Ishikawa (cell line): ENCODE measurements at regions not wholly inside any gene's neighbourhood (a gene's known extent, or its start where the extent isn't known, plus 50 kb on each side); places are given as distances from the start of the nearest gene placed in this dataset.

ENCODE experiments used
- CEBPB ChIP-seq: IDR thresholded peaks from 2 replicates; pipeline ENCODE4 v1.6.1; 2012
- CREB1 ChIP-seq: IDR thresholded peaks from 2 replicates; pipeline ENCODE4 v1.6.1; 2012; ENCODE audit warnings: low read depth
- EGR1 ChIP-seq: IDR thresholded peaks from 2 replicates; pipeline ENCODE4 v1.6.1; 2012
- EP300 ChIP-seq: IDR thresholded peaks from 2 replicates; pipeline ENCODE4 v1.6.1; 2012; ENCODE audit warnings: borderline replicate concordance
- FOXM1 ChIP-seq: IDR thresholded peaks from 2 replicates; pipeline ENCODE4 v1.6.1; 2012; ENCODE audit warnings: low read depth, borderline replicate concordance
- NFIC ChIP-seq: IDR thresholded peaks from 2 replicates; pipeline ENCODE4 v1.6.1; 2012
- RAD21 ChIP-seq: IDR thresholded peaks from 2 replicates; pipeline ENCODE4 v1.6.1; 2012; ENCODE audit warnings: low read depth
- TAF1 ChIP-seq: IDR thresholded peaks from 2 replicates; pipeline ENCODE4 v1.6.1; 2012; ENCODE audit warnings: low read depth, mild to moderate bottlenecking
- TCF12 ChIP-seq: IDR thresholded peaks from 2 replicates; pipeline ENCODE4 v1.6.1; 2012; ENCODE audit warnings: low read depth
- TEAD4 ChIP-seq: IDR thresholded peaks from 2 replicates; pipeline ENCODE4 v1.6.1; 2012
- YY1 ChIP-seq: IDR thresholded peaks from 2 replicates; pipeline ENCODE4 v1.6.1; 2012; ENCODE audit warnings: low read depth
- ZBTB7A ChIP-seq: IDR thresholded peaks from 2 replicates; pipeline ENCODE4 v1.6.1; 2012; ENCODE audit warnings: low read depth
- TF ChIP-seq, protein P1 (sequence below): IDR thresholded peaks from 2 replicates; pipeline ENCODE4 v1.6.1; 2012
- TF ChIP-seq, protein P2 (sequence below): IDR thresholded peaks from 2 replicates; pipeline ENCODE4 v1.6.1; 2012; ENCODE audit warnings: low read depth, mild to moderate bottlenecking
- TF ChIP-seq, protein P3 (sequence below): IDR thresholded peaks from 2 replicates; pipeline ENCODE4 v1.6.1; 2012

GRCh38 chr2:439077-439476, 151.2 kb upstream of the ALKAL2 start:
- no peak for TF ChIP-seq CREB1
- TF ChIP-seq TAF1 = no peak
- TF ChIP-seq CEBPB = no peak
- TF ChIP-seq, protein P1, sequence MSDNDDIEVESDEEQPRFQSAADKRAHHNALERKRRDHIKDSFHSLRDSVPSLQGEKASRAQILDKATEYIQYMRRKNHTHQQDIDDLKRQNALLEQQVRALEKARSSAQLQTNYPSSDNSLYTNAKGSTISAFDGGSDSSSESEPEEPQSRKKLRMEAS = no peak
- TF ChIP-seq, protein P2, sequence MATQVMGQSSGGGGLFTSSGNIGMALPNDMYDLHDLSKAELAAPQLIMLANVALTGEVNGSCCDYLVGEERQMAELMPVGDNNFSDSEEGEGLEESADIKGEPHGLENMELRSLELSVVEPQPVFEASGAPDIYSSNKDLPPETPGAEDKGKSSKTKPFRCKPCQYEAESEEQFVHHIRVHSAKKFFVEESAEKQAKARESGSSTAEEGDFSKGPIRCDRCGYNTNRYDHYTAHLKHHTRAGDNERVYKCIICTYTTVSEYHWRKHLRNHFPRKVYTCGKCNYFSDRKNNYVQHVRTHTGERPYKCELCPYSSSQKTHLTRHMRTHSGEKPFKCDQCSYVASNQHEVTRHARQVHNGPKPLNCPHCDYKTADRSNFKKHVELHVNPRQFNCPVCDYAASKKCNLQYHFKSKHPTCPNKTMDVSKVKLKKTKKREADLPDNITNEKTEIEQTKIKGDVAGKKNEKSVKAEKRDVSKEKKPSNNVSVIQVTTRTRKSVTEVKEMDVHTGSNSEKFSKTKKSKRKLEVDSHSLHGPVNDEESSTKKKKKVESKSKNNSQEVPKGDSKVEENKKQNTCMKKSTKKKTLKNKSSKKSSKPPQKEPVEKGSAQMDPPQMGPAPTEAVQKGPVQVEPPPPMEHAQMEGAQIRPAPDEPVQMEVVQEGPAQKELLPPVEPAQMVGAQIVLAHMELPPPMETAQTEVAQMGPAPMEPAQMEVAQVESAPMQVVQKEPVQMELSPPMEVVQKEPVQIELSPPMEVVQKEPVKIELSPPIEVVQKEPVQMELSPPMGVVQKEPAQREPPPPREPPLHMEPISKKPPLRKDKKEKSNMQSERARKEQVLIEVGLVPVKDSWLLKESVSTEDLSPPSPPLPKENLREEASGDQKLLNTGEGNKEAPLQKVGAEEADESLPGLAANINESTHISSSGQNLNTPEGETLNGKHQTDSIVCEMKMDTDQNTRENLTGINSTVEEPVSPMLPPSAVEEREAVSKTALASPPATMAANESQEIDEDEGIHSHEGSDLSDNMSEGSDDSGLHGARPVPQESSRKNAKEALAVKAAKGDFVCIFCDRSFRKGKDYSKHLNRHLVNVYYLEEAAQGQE = no peak
- no peak for TF ChIP-seq FOXM1
- no peak for TF ChIP-seq ZBTB7A
- no peak for TF ChIP-seq TEAD4
- TF ChIP-seq, protein P3, sequence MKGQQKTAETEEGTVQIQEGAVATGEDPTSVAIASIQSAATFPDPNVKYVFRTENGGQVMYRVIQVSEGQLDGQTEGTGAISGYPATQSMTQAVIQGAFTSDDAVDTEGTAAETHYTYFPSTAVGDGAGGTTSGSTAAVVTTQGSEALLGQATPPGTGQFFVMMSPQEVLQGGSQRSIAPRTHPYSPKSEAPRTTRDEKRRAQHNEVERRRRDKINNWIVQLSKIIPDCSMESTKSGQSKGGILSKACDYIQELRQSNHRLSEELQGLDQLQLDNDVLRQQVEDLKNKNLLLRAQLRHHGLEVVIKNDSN = no peak
- TF ChIP-seq NFIC = no peak
- no peak for TF ChIP-seq EGR1
- no peak for TF ChIP-seq EP300
- TF ChIP-seq TCF12 = no peak
- no peak for TF ChIP-seq YY1
- TF ChIP-seq RAD21 = no peak

DNA sequence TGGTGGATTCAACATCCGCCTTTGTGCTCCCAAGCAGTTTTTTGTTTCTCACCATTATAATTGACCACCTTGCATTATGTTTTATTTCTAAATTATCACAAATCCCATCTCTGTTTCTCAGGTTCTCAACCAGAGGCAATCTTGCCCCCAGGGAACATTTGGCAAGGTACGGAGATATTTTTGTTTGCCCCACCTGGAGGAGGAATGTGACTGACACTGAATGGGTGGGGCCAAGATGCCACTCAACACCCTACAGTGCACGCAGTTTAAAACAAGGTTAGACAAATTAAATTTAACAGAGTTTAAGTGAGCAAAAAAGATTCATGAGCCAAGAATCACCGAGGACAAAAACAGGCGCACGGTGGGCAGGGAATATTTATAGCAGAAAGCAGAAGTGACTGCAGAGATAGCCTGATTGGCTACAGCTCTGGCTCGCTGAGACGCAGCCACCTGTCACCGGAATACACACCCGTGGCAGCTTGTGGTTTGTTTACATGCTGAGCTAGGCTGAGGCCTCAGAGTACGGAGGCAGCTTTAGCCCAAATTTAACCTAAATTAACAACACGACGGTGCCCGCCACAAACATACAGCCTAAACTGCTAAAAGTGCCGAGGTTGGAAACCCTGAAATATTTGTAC, 150.0 kb upstream of the ALKAL2 start:
- TF ChIP-seq TAF1 (no peak), YY1 (no peak), NFIC (no peak), EP300 (no peak), ZBTB7A (no peak), EGR1 (no peak), FOXM1 (no peak), RAD21 (no peak), CEBPB (no peak), TEAD4 (no peak), TCF12 (no peak), CREB1 (no peak)
- TF ChIP-seq, protein P2 = no peak
- TF ChIP-seq, protein P1 = no peak

- no peak for TF ChIP-seq TAF1
- TF ChIP-seq TCF12 = no peak
- no peak for TF ChIP-seq TEAD4
- no peak for TF ChIP-seq CEBPB
- no peak for TF ChIP-seq EGR1
- TF ChIP-seq EP300 = no peak
- no peak for TF ChIP-seq CREB1
- TF ChIP-seq, protein P3 = no peak
Observed at GRCh38 chr2:437180-437579, 149.3 kb upstream of the ALKAL2 start.

GRCh38 chr2:436205-436604, 148.3 kb upstream of the ALKAL2 start:
- TF ChIP-seq, protein P2 = no peak
- TF ChIP-seq FOXM1 (no peak), TCF12 (no peak), TAF1 (no peak), EGR1 (no peak), TEAD4 (no peak), YY1 (no peak), CEBPB (no peak)
- TF ChIP-seq, protein P3 = no peak
- TF ChIP-seq, protein P1 = no peak
